Calu3 (cell line): ENCODE measurements at regions not wholly inside any gene's neighbourhood (a gene's known extent, or its start where the extent isn't known, plus 50 kb on each side); places are given as distances from the start of the nearest gene placed in this dataset.

ENCODE experiments used
- BruUV-seq: library from RNA; stranded (reverse); fragments of 400-500 nt; replicated peaks from 2 replicates; lab custom pipeline; 2021; lab: Mats Ljungman, UMichigan
- CTCF ChIA-PET: fragments of 300-600 bp; sonication (Branson Sonifier 250); formaldehyde crosslinking; loops from one replicate; lab custom pipeline; 2022; ENCODE audit warnings: antibody characterized with exemption; lab: Charles Lee
- DNase-seq: peaks from one replicate; pipeline ENCODE4 v3.0.0; 2022
- H3K27ac Mint-ChIP-seq: one replicate; pipeline ENCODE4 v1.8.0; 2022; ENCODE audit warnings: mixed read lengths; ENCODE audit not compliant: unreplicated experiment
- H3K27me3 Mint-ChIP-seq: one replicate; pipeline ENCODE4 v1.8.0; 2022; ENCODE audit warnings: mixed read lengths; ENCODE audit not compliant: unreplicated experiment
- H3K36me3 Mint-ChIP-seq: one replicate; pipeline ENCODE4 v1.8.0; 2022; ENCODE audit warnings: mild to moderate bottlenecking, moderate library complexity, mixed read lengths; ENCODE audit not compliant: insufficient read depth, unreplicated experiment
- H3K4me1 Mint-ChIP-seq: one replicate; pipeline ENCODE4 v1.8.0; 2022; ENCODE audit warnings: mild to moderate bottlenecking, low read depth, mixed read lengths; ENCODE audit not compliant: unreplicated experiment
- H3K4me3 Mint-ChIP-seq: one replicate; pipeline ENCODE4 v1.8.0; 2022; ENCODE audit warnings: mild to moderate bottlenecking, low read depth, moderate library complexity, mixed read lengths; ENCODE audit not compliant: unreplicated experiment
- H3K9me3 Mint-ChIP-seq: one replicate; pipeline ENCODE4 v1.8.0; 2022; ENCODE audit warnings: low read depth, mixed read lengths; ENCODE audit not compliant: unreplicated experiment
- CTCF ChIP-seq: fragments of 200-600 bp; IDR thresholded peaks from one replicate; pipeline ENCODE4 v1.8.0; 2022; ENCODE audit warnings: antibody characterized with exemption; ENCODE audit not compliant: unreplicated experiment
- intact Hi-C: fragments of 100-400 bp; cut with micrococcal nuclease; formaldehyde crosslinking; loops from one replicate; pipeline ENCODE4 v1.10.0; 2022; ENCODE audit not compliant: unreplicated experiment

DNA sequence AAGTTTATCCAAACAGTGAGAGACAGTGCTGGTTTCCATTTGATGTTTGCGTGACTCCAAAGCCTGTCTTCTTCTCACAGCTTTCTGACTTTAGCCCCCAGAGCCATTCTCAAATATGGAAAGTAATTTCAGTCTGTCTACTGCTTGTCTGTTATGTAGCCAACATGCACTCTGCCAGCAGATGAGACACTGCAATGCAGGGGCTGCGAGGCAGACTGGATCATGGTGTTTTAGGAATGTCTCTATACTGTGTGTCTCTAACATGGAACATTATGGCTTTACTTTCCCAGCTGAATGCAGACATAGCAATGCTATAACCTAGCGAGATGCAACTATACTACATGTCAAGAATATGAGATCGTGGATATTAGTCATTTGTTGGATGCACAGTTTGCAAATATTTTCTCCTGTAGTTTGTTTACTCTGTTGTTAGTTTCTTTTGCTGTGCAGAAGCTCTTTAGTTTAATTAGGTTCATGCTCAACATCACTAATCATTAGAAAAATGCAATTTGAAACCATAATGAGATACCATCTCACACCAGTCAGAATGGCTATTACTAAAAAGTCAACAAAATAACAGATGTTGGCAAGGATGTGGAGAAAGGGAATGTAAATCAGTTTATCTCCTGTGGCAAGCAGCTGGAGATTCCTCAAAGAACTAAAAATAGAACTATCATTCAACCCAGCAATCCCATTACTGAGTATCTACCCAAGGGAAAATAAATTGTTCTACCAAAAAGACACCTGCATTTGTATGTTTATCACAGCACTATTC lies 235.8 kb upstream of the TMTC1 start:
- no peak for DNase-seq
- CTCF ChIA-PET, result interaction anchor here (0.5 kb wide), 1 partner anchor 336 kb away, joined by 3 read pairs; no protein-coding TSS in a partner anchor
- peaks cover 5% of the 10 kb centered on the region for H3K9me3 Mint-ChIP-seq
- no peaks in the 10 kb centered on the region for H3K36me3 Mint-ChIP-seq
- no TSS peak for BruUV-seq
- TF ChIP-seq CTCF, result no peak
- H3K27ac Mint-ChIP-seq, result no peak overlapping the region
- peaks cover 17% of the 10 kb centered on the region for H3K27me3 Mint-ChIP-seq
- H3K4me1 Mint-ChIP-seq, result no peaks in the 10 kb centered on the region
- no peak overlapping the region for H3K4me3 Mint-ChIP-seq
- intact Hi-C loops, result no loop called here

- BruUV-seq, result no TSS peak
- CTCF ChIA-PET, result interaction anchor here (0.7 kb wide), 1 partner anchor 133 kb away, joined by 3 read pairs; no protein-coding TSS in a partner anchor
- Mint-ChIP-seq H3K36me3 (no peaks in the 10 kb centered on the region), H3K9me3 (no peaks in the 10 kb centered on the region), H3K4me3 (no peak overlapping the region), H3K27me3 (peaks cover 17% of the 10 kb centered on the region), H3K4me1 (no peaks in the 10 kb centered on the region), H3K27ac (no peak overlapping the region)
- no peak for DNase-seq
- intact Hi-C loops, result no loop called here
- no peak for TF ChIP-seq CTCF
Measured at GRCh38 chr12:30016540-30017055, 232.9 kb upstream of the TMTC1 start.

DNA sequence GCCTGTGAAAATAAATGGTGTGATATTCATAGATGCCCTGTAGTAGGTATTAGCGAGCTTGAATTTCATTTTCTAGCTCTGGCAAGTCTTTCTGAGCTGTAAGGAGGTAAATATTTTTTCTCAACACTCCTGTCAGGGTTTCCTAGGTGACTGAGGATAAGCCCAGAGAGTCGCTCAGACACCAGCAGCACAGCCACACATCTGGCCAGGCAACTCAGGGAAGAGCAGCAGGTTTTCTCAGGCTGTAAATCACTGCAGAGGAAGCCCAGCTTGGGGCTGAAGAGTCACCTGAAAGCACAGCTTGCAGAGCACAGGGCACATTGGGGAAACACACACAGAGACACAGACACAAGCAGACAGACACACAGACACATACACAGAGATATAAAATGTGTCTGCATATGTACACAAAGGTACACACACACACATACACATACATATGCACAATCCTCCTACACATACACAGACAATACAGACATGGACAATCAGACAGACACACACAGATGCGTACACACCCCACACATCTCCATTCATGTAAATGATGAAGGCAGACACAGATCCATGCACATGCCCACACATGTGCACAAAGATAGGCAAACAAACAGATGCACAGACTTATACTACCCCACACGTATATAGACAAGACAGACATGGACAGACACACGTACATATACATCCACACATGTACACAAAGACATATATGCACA lies 232.0 kb upstream of the TMTC1 start:
- peaks cover 17% of the 10 kb centered on the region for H3K27me3 Mint-ChIP-seq
- H3K27ac Mint-ChIP-seq, result no peak overlapping the region
- no peaks in the 10 kb centered on the region for H3K9me3 Mint-ChIP-seq
- TF ChIP-seq CTCF, result no peak
- CTCF ChIA-PET, result no interaction called here
- H3K4me1 Mint-ChIP-seq, result no peaks in the 10 kb centered on the region
- no peak for DNase-seq
- no peaks in the 10 kb centered on the region for H3K36me3 Mint-ChIP-seq
- BruUV-seq, result no TSS peak
- H3K4me3 Mint-ChIP-seq, result no peak overlapping the region
- intact Hi-C loops, result no loop called here

- Mint-ChIP-seq H3K27me3 (peaks cover 17% of the 10 kb centered on the region), H3K36me3 (no peaks in the 10 kb centered on the region), H3K27ac (no peak overlapping the region), H3K4me3 (no peak overlapping the region), H3K9me3 (no peaks in the 10 kb centered on the region), H3K4me1 (no peaks in the 10 kb centered on the region)
- no TSS peak for BruUV-seq
- CTCF ChIA-PET, result no interaction called here
- DNase-seq, result no peak
- no peak for TF ChIP-seq CTCF
- intact Hi-C loops, result no loop called here
Measured at GRCh38 chr12:30014991-30015390, 231.2 kb upstream of the TMTC1 start.
